Keratinocyte (primary cell): ENCODE measurements at regions not wholly inside any gene's neighbourhood (a gene's known extent, or its start where the extent isn't known, plus 50 kb on each side); places are given as distances from the start of the nearest gene placed in this dataset.

Experiments used
- DNase-seq: peaks from one replicate; pipeline ENCODE4 v3.0.0-alpha.2; 2011; ENCODE audit warnings: low read depth, missing footprints, low spot score
- FAIRE-seq: peaks from 2 replicates; lab custom pipeline; 2011; peaks lifted over from hg19 to GRCh38; lab: Jason Lieb, UNC
- H2AFZ ChIP-seq: 2 replicates; pipeline ENCODE4 v1.6.0; 2012; ENCODE audit warnings: low read length, control low read depth, inconsistent platforms; ENCODE audit not compliant: control insufficient read depth
- H3K27ac ChIP-seq: 2 replicates; pipeline ENCODE4 v1.5.1; 2011; ENCODE audit warnings: low read length; ENCODE audit not compliant: control insufficient read depth, insufficient read depth
- H3K27me3 ChIP-seq: 3 replicates; pipeline ENCODE4 v1.6.0; 2011; ENCODE audit warnings: low read length; ENCODE audit not compliant: control insufficient read depth, insufficient read depth; ENCODE audit errors: extremely low read depth
- H3K36me3 ChIP-seq, 2 experiments: 2 replicates in 1 of 2; 3 replicates in 1 of 2; pipeline ENCODE4 v1.5.1; 2011; ENCODE audit warnings: low read length in 2 of 2, mild to moderate bottlenecking in 1 of 2; ENCODE audit not compliant: control insufficient read depth in 2 of 2, insufficient read depth in 2 of 2; ENCODE audit errors: extremely low read depth in 1 of 2
- H3K4me1 ChIP-seq: 3 replicates; pipeline ENCODE4 v1.5.1; 2011; ENCODE audit warnings: low read length; ENCODE audit not compliant: control insufficient read depth, insufficient read depth; ENCODE audit errors: extremely low read depth
- H3K4me2 ChIP-seq: 3 replicates; pipeline ENCODE4 v1.6.0; 2011; ENCODE audit warnings: low read depth, low read length; ENCODE audit not compliant: control insufficient read depth, insufficient read depth; ENCODE audit errors: extremely low read depth
- H3K4me3 ChIP-seq, 3 experiments: fragments of 200-600 bp in 1 of 3; sonication (generic) in 1 of 3; 2 replicates in 2 of 3; 3 replicates in 1 of 3; pipeline ENCODE4 v1.5.1; 2011 to 2016; ENCODE audit warnings: low read length in 3 of 3, mild to moderate bottlenecking in 3 of 3, control low read depth in 2 of 3, inconsistent platforms in 1 of 3, low read depth in 1 of 3, mixed read lengths in 1 of 3, mixed run types in 1 of 3, moderate library complexity in 1 of 3; ENCODE audit not compliant: control insufficient read depth in 2 of 3, insufficient read depth in 2 of 3; ENCODE audit errors: extremely low read depth in 1 of 3
- H3K79me2 ChIP-seq: 2 replicates; pipeline ENCODE4 v1.6.0; 2012; ENCODE audit warnings: low read length; ENCODE audit not compliant: control insufficient read depth, insufficient read depth
- H3K9ac ChIP-seq: 3 replicates; pipeline ENCODE4 v1.6.0; 2011; ENCODE audit warnings: low read length; ENCODE audit not compliant: control insufficient read depth, insufficient read depth; ENCODE audit errors: extremely low read depth
- H3K9me1 ChIP-seq: 3 replicates; pipeline ENCODE4 v1.6.0; 2011; ENCODE audit warnings: low read length; ENCODE audit not compliant: control insufficient read depth, insufficient read depth; ENCODE audit errors: extremely low read depth
- H3K9me3 ChIP-seq: 2 replicates; pipeline ENCODE4 v1.5.1; 2012; ENCODE audit warnings: low read depth, low read length; ENCODE audit not compliant: control insufficient read depth
- H4K20me1 ChIP-seq: 3 replicates; pipeline ENCODE4 v1.6.0; 2011; ENCODE audit warnings: low read length; ENCODE audit not compliant: control insufficient read depth, insufficient read depth; ENCODE audit errors: extremely low read depth
- CTCF ChIP-seq, 3 experiments: IDR thresholded peaks in 1 of 3; conservative IDR thresholded peaks in 1 of 3; optimal IDR thresholded peaks in 1 of 3; 2 replicates in 2 of 3; 3 replicates in 1 of 3; pipeline versions ENCODE3 to v1.5.1; 2011; ENCODE audit warnings: low read length in 3 of 3, mild to moderate bottlenecking in 3 of 3, moderate library complexity in 2 of 3, control low read depth in 1 of 3, inconsistent platforms in 1 of 3; ENCODE audit not compliant: insufficient read depth in 2 of 3; ENCODE audit errors: extremely low read depth in 1 of 3
- EZH2 ChIP-seq: IDR thresholded peaks from one replicate; pipeline ENCODE4 v1.6.1; 2012; ENCODE audit warnings: inconsistent platforms, mild to moderate bottlenecking, low read length, moderate library complexity
- dilution Hi-C: fragments of 300-500 bp; cut with MboI; formaldehyde crosslinking; loops from one replicate; pipeline ENCODE4 v1.7.0; 2020; ENCODE audit warnings: low sequenced_read_pairs; ENCODE audit not compliant: extremely low pct_ligation_motif_present

GRCh38 chr12:77571127-77571526 lies 259.6 kb upstream of the NAV3 start:
- Histone ChIP-seq H3K36me3 (no peaks in the 10 kb centered on the region), H2AFZ (no peak overlapping the region), H3K9me3 (no peaks in the 10 kb centered on the region), H3K4me2 (no peak overlapping the region), H3K9me1 (no peaks in the 10 kb centered on the region), H3K79me2 (no peaks in the 10 kb centered on the region), H3K4me1 (no peaks in the 10 kb centered on the region), H4K20me1 (no peaks in the 10 kb centered on the region), H3K27ac (no peak overlapping the region), H3K4me3 (no peak overlapping the region), H3K9ac (no peak overlapping the region), H3K27me3 (no peaks in the 10 kb centered on the region)
- FAIRE-seq (no peak), DNase-seq (no peak)
- no peak for TF ChIP-seq EZH2
- dilution Hi-C loops = no loop called here

- H3K9me3 ChIP-seq = no peaks in the 10 kb centered on the region
- FAIRE-seq = no peak
- H3K9ac ChIP-seq = no peak overlapping the region
- H4K20me1 ChIP-seq = no peaks in the 10 kb centered on the region
- TF ChIP-seq CTCF (optimal IDR thresholded peaks at IDR 0.05 in 1 of 3, IDR thresholded peaks at IDR 0.05 in 1 of 3, conservative IDR thresholded peaks at IDR 0.05 in 1 of 3; ENCODE audit: extremely low read depth in 1 of 3, insufficient read depth in 2 of 3, low read length in 3 of 3) = no peak
- no peak for TF ChIP-seq EZH2
- H3K27me3 ChIP-seq = no peaks in the 10 kb centered on the region
- no peak overlapping the region for H3K27ac ChIP-seq
- no peak overlapping the region for H3K4me2 ChIP-seq
- H3K36me3 ChIP-seq = no peaks in the 10 kb centered on the region
- H3K4me3 ChIP-seq = no peak overlapping the region
- H2AFZ ChIP-seq = no peak overlapping the region
- H3K79me2 ChIP-seq = no peaks in the 10 kb centered on the region
- dilution Hi-C loops = no loop called here
- no peaks in the 10 kb centered on the region for H3K4me1 ChIP-seq
- no peak for DNase-seq
- no peaks in the 10 kb centered on the region for H3K9me1 ChIP-seq
Measured at GRCh38 chr12:77569876-77570275, 260.8 kb upstream of the NAV3 start.

GRCh38 chr12:77560714-77561113 lies 270.0 kb upstream of the NAV3 start:
- no peak overlapping the region for H2AFZ ChIP-seq
- H4K20me1 ChIP-seq = no peaks in the 10 kb centered on the region
- H3K9me3 ChIP-seq = no peaks in the 10 kb centered on the region
- no peak for DNase-seq
- dilution Hi-C loops = no loop called here
- no peaks in the 10 kb centered on the region for H3K9me1 ChIP-seq
- no peak for FAIRE-seq
- H3K4me3 ChIP-seq = no peak overlapping the region
- H3K9ac ChIP-seq = no peak overlapping the region
- no peaks in the 10 kb centered on the region for H3K79me2 ChIP-seq
- no peak overlapping the region for H3K4me2 ChIP-seq
- H3K36me3 ChIP-seq = no peaks in the 10 kb centered on the region
- no peak overlapping the region for H3K27ac ChIP-seq
- TF ChIP-seq EZH2 = no peak
- no peak for TF ChIP-seq CTCF (optimal IDR thresholded peaks at IDR 0.05 in 1 of 3, IDR thresholded peaks at IDR 0.05 in 1 of 3, conservative IDR thresholded peaks at IDR 0.05 in 1 of 3; ENCODE audit: extremely low read depth in 1 of 3, insufficient read depth in 2 of 3, low read length in 3 of 3)
- no peaks in the 10 kb centered on the region for H3K4me1 ChIP-seq
- H3K27me3 ChIP-seq = no peaks in the 10 kb centered on the region
